NCI-H226 (cell line): ENCODE measurements at regions not wholly inside any gene's neighbourhood (a gene's known extent, or its start where the extent isn't known, plus 50 kb on each side); places are given as distances from the start of the nearest gene placed in this dataset.

Experiments
- DNase-seq: peaks from one replicate; pipeline ENCODE4 v3.0.0-alpha.2; 2015

GRCh38 chrX:134716620-134717012 is 58.3 kb upstream of the PLAC1 start:
- DNase-seq = no peak

- DNase-seq = no peak
Measured at GRCh38 chrX:134715930-134716619, 57.8 kb upstream of the PLAC1 start.

- no peak for DNase-seq
Measured at GRCh38 chrX:134714633-134715110, 56.4 kb upstream of the PLAC1 start.

GRCh38 chrX:134713618-134714107 is 55.4 kb upstream of the PLAC1 start:
- no peak for DNase-seq

- DNase-seq = no peak
Measured at GRCh38 chrX:134712272-134712671, 54.0 kb upstream of the PLAC1 start.

GRCh38 chrX:134711135-134711921 is 53.1 kb upstream of the PLAC1 start:
- no peak for DNase-seq
